Heart left ventricle (tissue), 13 donors: ENCODE measurements at regions not wholly inside any gene's neighbourhood (a gene's known extent, or its start where the extent isn't known, plus 50 kb on each side); places are given as distances from the start of the nearest gene placed in this dataset.

ENCODE experiments used
- CTCF ChIP-seq, 12 donors: fragments of 200-600 bp; sonication (generic) in 4 of 12; IDR thresholded peaks; one replicate each; pipeline versions ENCODE4 v1.5.0 to v1.8.0; 2018 to 2022; ENCODE audit warnings: antibody characterized with exemption in 12 of 12, mild to moderate bottlenecking in 5 of 12
- POLR2A ChIP-seq, 2 donors: fragments of 450-650 bp; IDR thresholded peaks; one replicate each; pipeline ENCODE4 v1.6.1; 2017; ENCODE audit warnings: antibody characterized with exemption in 2 of 2, mild to moderate bottlenecking in 2 of 2, moderate library complexity in 2 of 2
- donor health status: ischemic (EF 13 %, LVEDD 7.1; RV severe dilation, severe dysfunction).
- donor health status: DM: no; HTN: yes; CAD: no.
- donor health status: DM: no; HTN: no; CAD: no.
- donor health status: ischemic (EF 25% LVEDD 6.9; RV normal size, moderate dysfunction).
- donor health status: ischemic (EF 25% LVEDD 5.7; RV mildly dilated, moderate dysfunction).
- donor health status: ischemic (EF 35%, LVEDD 5.7; RV mildly dilated, moderate dysfunction).
- donor health status: nonischemic (EF 11% LVEDD 7.7; RV severe dilation, severe dysfunction).
- donor health status: DM: yes; HTN: yes; CAD: no.
- donor health status: PGD.
- donor health status: ischemic (EF 29% LVEDD 5.4; RV normal size, mild dysfunction).
- donor health status: nonischemic (EF 23%, LVEDD 6.1; RV moderate dilation, normal function).

GRCh38 chr9:90169490-90169889, 473.1 kb downstream of the DIRAS2 start:
- TF ChIP-seq CTCF (IDR thresholded peaks at IDR 0.05): no peak
- no peak for TF ChIP-seq POLR2A (IDR thresholded peaks at IDR 0.05)
